ENCODE measurements at regions not wholly inside any gene's neighbourhood (a gene's known extent, or its start where the extent isn't known, plus 50 kb on each side); places are given as distances from the start of the nearest gene placed in this dataset.
"Not testable (repeated sequence)": the region's sequence is repeated elsewhere in the genome, so short reads cannot be mapped to it uniquely, and the experiment has no call there.

- not testable (repeated sequence) for H2BK120ac ChIP-seq (ENCODE audit: insufficient read depth, low read length, poor library complexity); H3K27ac ChIP-seq (ENCODE audit: low read depth, low read length); H3K9me3 ChIP-seq (ENCODE audit: insufficient read depth, low read depth, low read length); H3K79me1 ChIP-seq (ENCODE audit: low read length); H2BK12ac ChIP-seq (ENCODE audit: low read length); H3K18ac ChIP-seq (ENCODE audit: low read length); H2BK5ac ChIP-seq (ENCODE audit: low read depth, low read length, poor library complexity); H4K8ac ChIP-seq (ENCODE audit: low read depth, low read length); H3K36me3 ChIP-seq (ENCODE audit: control insufficient read depth in 1 of 2, insufficient read depth in 2 of 2, low read length in 2 of 2); H2AK5ac ChIP-seq (ENCODE audit: low read length); H3K4me3 ChIP-seq (ENCODE audit: low read depth, low read length); H3K9ac ChIP-seq (ENCODE audit: low read length); H3K27me3 ChIP-seq (ENCODE audit: insufficient read depth, low read length); H3K23ac ChIP-seq (ENCODE audit: low read length); H4K91ac ChIP-seq (ENCODE audit: low read depth, low read length); H3K4ac ChIP-seq (ENCODE audit: low read depth, low read length); H4K12ac ChIP-seq (ENCODE audit: low read depth, low read length); H3K4me2 ChIP-seq (ENCODE audit: low read length); H2AFZ ChIP-seq (ENCODE audit: insufficient read depth, low read length, poor library complexity); DNase-seq; H3K4me1 ChIP-seq (ENCODE audit: control insufficient read depth in 1 of 2, insufficient read depth in 2 of 2, low read length in 2 of 2); H3K14ac ChIP-seq (ENCODE audit: low read length); H3K79me2 ChIP-seq (ENCODE audit: control insufficient read depth, insufficient read depth, low read length, poor library complexity)
- WGBS (ENCODE audit: extremely low coverage, insufficient coverage, insufficient read length), result no CpG with 5 or more reads among the region's 1 CpG
Observed at GRCh38 chr10:84650628-84651027, 322.2 kb downstream of the CCSER2 start.

- H2BK120ac ChIP-seq (ENCODE audit: insufficient read depth, low read length, poor library complexity), result no peak overlapping the region
- no peak overlapping the region for H4K8ac ChIP-seq (ENCODE audit: low read depth, low read length)
- no peak overlapping the region for H3K9ac ChIP-seq (ENCODE audit: low read length)
Observed at GRCh38 chr10:84654671-84655070, 326.3 kb downstream of the CCSER2 start.

DNA sequence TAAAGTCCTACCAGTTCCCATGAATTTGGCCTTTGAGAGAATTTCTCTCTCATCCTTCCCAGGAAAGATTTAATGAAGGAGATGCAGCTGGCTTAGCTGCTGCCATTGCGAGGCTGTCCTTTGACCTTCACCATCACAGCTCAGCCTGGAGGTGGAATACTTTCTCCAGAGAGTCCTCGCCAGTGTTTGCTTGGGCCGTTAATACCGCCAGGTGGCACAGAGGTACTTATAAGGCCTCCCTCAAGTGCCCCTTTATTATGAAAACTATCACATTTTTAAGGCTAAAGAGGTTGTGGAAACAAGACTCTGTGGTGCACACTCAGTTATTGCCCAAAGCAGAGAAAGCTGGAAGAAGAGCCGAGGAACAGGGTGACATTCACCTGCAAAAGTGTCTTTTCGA, 330.6 kb downstream of the CCSER2 start:
- Histone ChIP-seq H3K9me3 (ENCODE audit: insufficient read depth, low read depth, low read length) (no peaks in the 10 kb centered on the region), H3K79me1 (ENCODE audit: low read length) (no peaks in the 10 kb centered on the region), H3K4ac (ENCODE audit: low read depth, low read length) (no peak overlapping the region), H3K4me3 (ENCODE audit: low read depth, low read length) (no peak overlapping the region), H4K91ac (ENCODE audit: low read depth, low read length) (no peak overlapping the region), H3K14ac (ENCODE audit: low read length) (no peak overlapping the region), H2BK120ac (ENCODE audit: insufficient read depth, low read length, poor library complexity) (no peak overlapping the region), H2BK5ac (ENCODE audit: low read depth, low read length, poor library complexity) (no peak overlapping the region), H3K27ac (ENCODE audit: low read depth, low read length) (no peak overlapping the region), H3K27me3 (ENCODE audit: insufficient read depth, low read length) (no peaks in the 10 kb centered on the region), H3K9ac (ENCODE audit: low read length) (no peak overlapping the region), H3K4me1 (ENCODE audit: control insufficient read depth in 1 of 2, insufficient read depth in 2 of 2, low read length in 2 of 2) (no peaks in the 10 kb centered on the region), H2BK12ac (ENCODE audit: low read length) (no peak overlapping the region), H2AK5ac (ENCODE audit: low read length) (no peak overlapping the region), H2AFZ (ENCODE audit: insufficient read depth, low read length, poor library complexity) (no peak overlapping the region), H4K8ac (ENCODE audit: low read depth, low read length) (no peak overlapping the region), H4K12ac (ENCODE audit: low read depth, low read length) (no peak overlapping the region), H3K36me3 (ENCODE audit: control insufficient read depth in 1 of 2, insufficient read depth in 2 of 2, low read length in 2 of 2) (no peaks in the 10 kb centered on the region), H3K18ac (ENCODE audit: low read length) (no peak overlapping the region), H3K79me2 (ENCODE audit: control insufficient read depth, insufficient read depth, low read length, poor library complexity) (no peaks in the 10 kb centered on the region), H3K4me2 (ENCODE audit: low read length) (no peak overlapping the region), H3K23ac (ENCODE audit: low read length) (no peak overlapping the region)
- DNase-seq, result no peak
- WGBS (ENCODE audit: extremely low coverage, insufficient coverage, insufficient read length), result no CpG with 5 or more reads among the region's 6 CpGs

More at GRCh38 chr10:84654671-84655070, 326.3 kb downstream of the CCSER2 start:
- Histone ChIP-seq H2BK5ac (ENCODE audit: low read depth, low read length, poor library complexity) (no peak overlapping the region), H3K36me3 (ENCODE audit: control insufficient read depth in 1 of 2, insufficient read depth in 2 of 2, low read length in 2 of 2) (no peaks in the 10 kb centered on the region), H4K12ac (ENCODE audit: low read depth, low read length) (no peak overlapping the region), H3K79me2 (ENCODE audit: control insufficient read depth, insufficient read depth, low read length, poor library complexity) (no peaks in the 10 kb centered on the region), H3K14ac (ENCODE audit: low read length) (no peak overlapping the region), H3K9me3 (ENCODE audit: insufficient read depth, low read depth, low read length) (no peaks in the 10 kb centered on the region), H3K18ac (ENCODE audit: low read length) (no peak overlapping the region), H3K23ac (ENCODE audit: low read length) (no peak overlapping the region), H3K4me3 (ENCODE audit: low read depth, low read length) (no peak overlapping the region), H3K4me1 (ENCODE audit: control insufficient read depth in 1 of 2, insufficient read depth in 2 of 2, low read length in 2 of 2) (peaks cover 0 to 3% of the 10 kb centered on the region in 2 experiments), H3K27me3 (ENCODE audit: insufficient read depth, low read length) (no peaks in the 10 kb centered on the region), H3K4me2 (ENCODE audit: low read length) (no peak overlapping the region), H3K4ac (ENCODE audit: low read depth, low read length) (no peak overlapping the region), H3K27ac (ENCODE audit: low read depth, low read length) (no peak overlapping the region), H2AFZ (ENCODE audit: insufficient read depth, low read length, poor library complexity) (no peak overlapping the region), H3K79me1 (ENCODE audit: low read length) (peaks cover 2% of the 10 kb centered on the region), H2BK12ac (ENCODE audit: low read length) (no peak overlapping the region), H4K91ac (ENCODE audit: low read depth, low read length) (no peak overlapping the region), H2AK5ac (ENCODE audit: low read length) (no peak overlapping the region)
- WGBS (ENCODE audit: extremely low coverage, insufficient coverage, insufficient read length), result no CpG with 5 or more reads among the region's 2 CpGs
- DNase-seq, result no peak

DNA sequence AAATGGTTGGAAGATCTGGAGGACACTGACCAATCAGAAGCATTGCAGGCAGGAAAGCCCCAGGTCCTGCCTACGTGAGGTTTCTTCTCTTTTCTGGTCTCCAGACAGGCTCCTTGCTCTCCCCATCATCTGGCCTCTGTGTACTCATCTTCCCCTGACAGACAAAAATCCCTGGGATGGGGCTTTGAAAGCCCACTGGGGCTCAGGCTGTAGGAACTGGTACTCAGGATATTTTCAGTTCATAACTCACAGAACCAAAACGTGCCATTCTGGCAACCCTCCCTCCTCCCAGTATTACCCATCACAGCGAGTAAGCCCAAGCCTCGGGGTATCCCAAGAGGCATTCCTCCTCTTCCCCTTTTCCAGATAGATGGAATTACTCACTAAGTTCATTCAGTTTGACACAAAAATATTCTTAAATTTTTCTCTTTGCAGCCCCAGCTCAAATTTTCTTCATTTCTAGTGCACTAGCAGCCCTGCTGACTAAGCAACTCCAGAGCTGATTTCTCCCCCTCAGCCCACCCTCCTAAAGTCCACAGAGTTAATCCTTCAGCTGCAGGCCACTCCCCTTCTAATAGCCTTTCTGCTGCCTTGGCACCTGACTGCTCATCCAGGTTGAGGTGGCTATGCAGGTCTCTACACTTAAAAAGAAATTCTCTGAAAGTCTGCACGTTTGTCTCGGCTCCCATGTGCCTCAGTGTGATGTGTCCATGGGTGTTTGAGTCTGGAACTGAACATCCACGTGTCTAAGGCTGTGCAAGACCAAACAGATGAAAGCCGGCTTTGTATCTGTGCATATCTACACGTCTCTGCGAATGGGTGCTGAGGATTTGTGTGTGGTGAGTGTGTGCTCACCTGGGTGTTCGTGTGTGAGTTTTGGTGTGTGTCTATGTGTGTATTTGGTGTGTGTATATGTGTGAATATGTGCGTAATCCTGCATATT, 331.4 kb downstream of the CCSER2 start:
- H3K14ac ChIP-seq (ENCODE audit: low read length), result no peak overlapping the region
- H4K91ac ChIP-seq (ENCODE audit: low read depth, low read length), result no peak overlapping the region
- H3K4me1 ChIP-seq (ENCODE audit: control insufficient read depth in 1 of 2, insufficient read depth in 2 of 2, low read length in 2 of 2), result no peaks in the 10 kb centered on the region
- H2BK5ac ChIP-seq (ENCODE audit: low read depth, low read length, poor library complexity), result no peak overlapping the region
- no peak overlapping the region for H2BK120ac ChIP-seq (ENCODE audit: insufficient read depth, low read length, poor library complexity)
- WGBS (ENCODE audit: extremely low coverage, insufficient coverage, insufficient read length), result no CpG with 5 or more reads among the region's 12 CpGs
- no peaks in the 10 kb centered on the region for H3K79me1 ChIP-seq (ENCODE audit: low read length)
- no peak overlapping the region for H3K4me2 ChIP-seq (ENCODE audit: low read length)
- H3K27me3 ChIP-seq (ENCODE audit: insufficient read depth, low read length), result no peaks in the 10 kb centered on the region
- no peak overlapping the region for H4K8ac ChIP-seq (ENCODE audit: low read depth, low read length)
- no peaks in the 10 kb centered on the region for H3K36me3 ChIP-seq (ENCODE audit: control insufficient read depth in 1 of 2, insufficient read depth in 2 of 2, low read length in 2 of 2)
- no peak overlapping the region for H3K4me3 ChIP-seq (ENCODE audit: low read depth, low read length)
- DNase-seq, result no peak
- no peak overlapping the region for H4K12ac ChIP-seq (ENCODE audit: low read depth, low read length)
- no peak overlapping the region for H2BK12ac ChIP-seq (ENCODE audit: low read length)
- no peak overlapping the region for H3K23ac ChIP-seq (ENCODE audit: low read length)
- H3K9ac ChIP-seq (ENCODE audit: low read length), result no peak overlapping the region
- no peak overlapping the region for H2AFZ ChIP-seq (ENCODE audit: insufficient read depth, low read length, poor library complexity)
- no peaks in the 10 kb centered on the region for H3K79me2 ChIP-seq (ENCODE audit: control insufficient read depth, insufficient read depth, low read length, poor library complexity)
- no peak overlapping the region for H2AK5ac ChIP-seq (ENCODE audit: low read length)
- H3K18ac ChIP-seq (ENCODE audit: low read length), result no peak overlapping the region
- no peaks in the 10 kb centered on the region for H3K9me3 ChIP-seq (ENCODE audit: insufficient read depth, low read depth, low read length)
- no peak overlapping the region for H3K27ac ChIP-seq (ENCODE audit: low read depth, low read length)
- H3K4ac ChIP-seq (ENCODE audit: low read depth, low read length), result no peak overlapping the region
